GM12873 (cell line): ENCODE measurements at regions not wholly inside any gene's neighbourhood (a gene's known extent, or its start where the extent isn't known, plus 50 kb on each side); places are given as distances from the start of the nearest gene placed in this dataset.

Experiments
- CTCF ChIP-seq: IDR thresholded peaks from 2 replicates; pipeline ENCODE4 v1.5.1; 2012; ENCODE audit warnings: low read depth, mild to moderate bottlenecking, moderate library complexity, low read length, control low read depth; ENCODE audit not compliant: insufficient read depth; ENCODE audit errors: missing control alignments

- no peak for TF ChIP-seq CTCF
Observed at GRCh38 chrX:96383428-96383827, 301.2 kb upstream of the DIAPH2 start.

GRCh38 chrX:96386325-96386724, 298.3 kb upstream of the DIAPH2 start:
- no peak for TF ChIP-seq CTCF

- no peak for TF ChIP-seq CTCF
Observed at GRCh38 chrX:96386981-96387380, 297.7 kb upstream of the DIAPH2 start.

- TF ChIP-seq CTCF: no peak
Observed at GRCh38 chrX:96387801-96388200, 296.8 kb upstream of the DIAPH2 start.

GRCh38 chrX:96389281-96390047, 295.2 kb upstream of the DIAPH2 start:
- no peak for TF ChIP-seq CTCF

- TF ChIP-seq CTCF: no peak
Observed at GRCh38 chrX:96394598-96394997, 290.0 kb upstream of the DIAPH2 start.

- TF ChIP-seq CTCF: no peak
Observed at GRCh38 chrX:96403446-96403845, 281.2 kb upstream of the DIAPH2 start.
